ENCODE measurements at regions not wholly inside any gene's neighbourhood (a gene's known extent, or its start where the extent isn't known, plus 50 kb on each side); places are given as distances from the start of the nearest gene placed in this dataset.

DNA sequence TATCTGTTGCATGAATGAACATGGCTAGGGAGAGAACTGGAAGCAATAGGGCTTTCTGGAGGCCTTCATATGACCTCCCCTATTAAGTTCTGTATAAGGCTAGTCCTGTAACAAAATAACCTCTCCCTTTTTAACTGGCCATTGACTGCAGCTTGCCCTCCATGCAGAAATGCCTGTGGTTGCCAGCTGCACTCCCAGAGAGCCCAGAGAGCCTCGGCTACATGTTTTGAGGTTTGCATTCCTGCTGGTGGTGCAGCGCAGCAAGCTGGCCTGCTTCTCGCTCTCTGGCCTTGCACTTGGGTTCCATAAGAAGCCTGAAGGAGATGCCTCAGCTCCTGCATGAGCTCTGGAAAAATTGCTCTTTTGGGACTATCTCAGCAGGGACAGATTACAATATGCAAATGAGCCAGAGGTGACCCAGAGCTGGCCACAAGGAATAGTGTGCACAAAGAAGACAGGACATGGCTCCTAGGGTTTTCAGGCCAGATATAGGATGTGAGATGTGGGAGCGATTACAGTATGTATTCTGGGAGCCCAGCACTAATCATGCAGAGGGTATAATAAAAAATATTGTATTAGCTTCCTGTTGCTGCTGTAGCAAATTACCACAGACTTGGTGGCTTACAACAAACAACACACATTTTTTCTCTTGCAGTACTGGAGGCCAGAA, 186.7 kb downstream of the INSIG2 start:
- TF ChIP-seq ZNF274 (IDR thresholded peaks at IDR 0.05; ENCODE audit: low read depth, low read length), result no peak
- H3K4me3 ChIP-seq (ENCODE audit: low read length), result no peak overlapping the region

- H3K4me3 ChIP-seq (ENCODE audit: low read length), result no peak overlapping the region
- TF ChIP-seq ZNF274 (IDR thresholded peaks at IDR 0.05; ENCODE audit: low read depth, low read length), result no peak
Observed at GRCh38 chr2:118272391-118272790, 184.1 kb downstream of the INSIG2 start.

DNA sequence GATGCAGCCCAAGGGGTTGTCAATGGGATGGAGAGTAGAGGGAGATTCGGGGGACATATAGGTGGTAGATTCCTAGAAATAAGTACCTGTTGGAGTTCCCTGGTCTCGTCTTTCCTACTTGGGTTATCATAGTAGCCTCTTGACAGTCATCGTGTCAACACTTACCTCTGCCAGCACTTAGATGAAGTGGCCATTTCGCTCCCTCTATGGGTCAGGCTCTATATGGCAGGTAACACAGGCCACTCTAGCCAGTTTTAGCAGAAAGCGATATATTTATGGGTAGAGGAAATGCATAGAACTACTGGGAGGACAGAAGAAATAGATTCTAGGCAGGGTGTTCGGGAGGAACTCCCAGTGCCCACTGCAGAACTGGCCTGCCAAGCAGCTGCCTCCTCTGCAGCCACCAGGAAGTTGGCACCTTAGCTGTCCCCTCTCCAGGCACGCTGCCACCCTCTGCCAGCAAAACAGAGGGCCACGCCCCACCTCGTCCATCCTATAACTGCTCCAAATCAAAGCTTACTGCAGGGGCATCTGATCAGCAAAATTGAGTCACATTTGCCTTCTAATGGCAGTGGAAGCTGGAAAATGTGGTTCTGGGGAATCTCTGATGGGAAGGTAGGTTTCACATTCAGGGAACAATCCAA, 181.3 kb downstream of the INSIG2 start:
- H3K4me3 ChIP-seq (ENCODE audit: low read length), result no peak overlapping the region
- TF ChIP-seq ZNF274 (IDR thresholded peaks at IDR 0.05; ENCODE audit: low read depth, low read length), result no peak

- H3K4me3 ChIP-seq (ENCODE audit: low read length), result no peak overlapping the region
- TF ChIP-seq ZNF274 (IDR thresholded peaks at IDR 0.05; ENCODE audit: low read depth, low read length), result no peak
Observed at GRCh38 chr2:118268268-118268667, 180.0 kb downstream of the INSIG2 start.

DNA sequence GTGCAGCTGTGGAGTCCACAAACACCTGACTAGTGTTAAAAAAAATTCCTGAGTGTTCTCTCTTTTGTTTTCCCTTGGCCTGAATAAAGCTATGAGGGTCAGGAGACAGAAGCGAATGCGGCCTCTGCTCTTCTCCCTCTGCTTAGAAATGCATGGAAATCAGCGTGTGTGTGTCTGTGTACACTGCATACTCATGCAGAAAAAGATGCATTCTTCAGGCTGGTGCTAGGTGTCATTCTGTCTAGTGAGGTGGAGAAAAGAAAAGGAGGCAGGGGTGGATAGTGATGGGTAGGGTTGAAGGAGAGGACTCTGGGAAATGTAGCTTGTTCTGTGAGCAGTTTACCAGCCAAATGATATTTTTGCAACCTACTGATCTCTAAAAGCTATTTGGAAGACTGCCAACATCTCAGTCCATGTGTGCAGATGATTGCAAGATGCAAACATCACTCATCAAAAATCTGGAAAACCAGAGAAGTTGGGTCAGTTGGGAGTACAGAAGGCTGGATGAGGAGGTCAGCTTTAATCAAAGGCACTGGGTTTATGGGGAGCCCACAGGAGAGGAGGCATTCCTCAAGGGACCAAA, 177.7 kb downstream of the INSIG2 start:
- no peak for TF ChIP-seq ZNF274 (IDR thresholded peaks at IDR 0.05; ENCODE audit: low read depth, low read length)
- no peak overlapping the region for H3K4me3 ChIP-seq (ENCODE audit: low read length)

DNA sequence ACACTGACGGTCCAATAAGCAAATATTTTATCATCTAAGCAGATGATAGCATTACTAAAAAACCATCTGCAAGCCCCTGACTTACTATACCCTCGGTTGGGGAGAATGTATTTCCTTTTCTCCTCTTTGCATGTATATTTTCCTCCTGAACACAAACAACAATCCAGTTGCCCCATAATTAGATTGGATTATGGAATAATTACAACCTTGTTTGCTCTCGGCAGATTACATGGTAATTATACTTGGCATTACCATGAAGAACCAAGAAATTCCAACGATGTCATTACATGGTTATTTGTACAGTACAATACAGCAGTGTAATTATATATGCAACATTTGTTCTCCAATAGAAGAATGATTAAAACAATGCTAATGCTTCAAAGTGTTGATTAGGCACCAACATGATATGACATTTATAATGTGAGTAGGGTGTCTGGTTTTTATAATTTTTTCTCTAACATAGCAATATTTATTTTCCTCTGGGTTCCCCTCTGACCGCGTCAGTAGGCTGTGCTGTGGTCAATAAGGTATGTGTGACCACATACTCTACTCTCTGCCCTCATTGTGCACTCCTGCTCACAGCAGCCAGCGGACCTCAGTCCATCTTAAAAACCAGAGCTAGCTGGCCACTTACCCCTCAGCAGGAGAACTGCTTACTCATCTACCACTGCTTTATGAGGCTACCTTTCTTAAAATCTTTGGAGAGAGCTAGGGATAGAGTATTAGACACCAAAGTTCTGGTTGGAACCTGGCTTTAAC, 176.1 kb downstream of the INSIG2 start:
- TF ChIP-seq ZNF274 (IDR thresholded peaks at IDR 0.05; ENCODE audit: low read depth, low read length), result no peak
- no peak overlapping the region for H3K4me3 ChIP-seq (ENCODE audit: low read length)

DNA sequence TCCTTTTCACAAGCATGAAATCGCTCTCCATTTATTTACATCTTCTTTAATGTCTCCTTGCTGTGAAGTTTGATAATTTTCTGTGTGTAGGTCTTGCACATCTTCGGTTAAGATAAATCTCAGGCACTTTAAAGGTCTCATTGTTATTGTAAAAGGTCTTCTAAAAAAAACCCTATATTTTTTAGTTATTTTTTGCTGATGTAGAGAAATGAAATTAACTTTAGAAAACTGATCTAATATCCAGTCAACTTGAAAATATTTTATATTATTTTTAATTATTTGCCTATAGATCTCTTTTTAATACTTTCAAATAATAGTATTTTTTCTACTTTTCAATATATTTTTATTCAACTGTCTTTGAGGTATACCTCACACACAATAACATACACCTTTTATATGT, 169.4 kb downstream of the INSIG2 start:
- no peak for TF ChIP-seq ZNF274 (IDR thresholded peaks at IDR 0.05; ENCODE audit: low read depth, low read length)
- no peak overlapping the region for H3K4me3 ChIP-seq (ENCODE audit: low read length)

DNA sequence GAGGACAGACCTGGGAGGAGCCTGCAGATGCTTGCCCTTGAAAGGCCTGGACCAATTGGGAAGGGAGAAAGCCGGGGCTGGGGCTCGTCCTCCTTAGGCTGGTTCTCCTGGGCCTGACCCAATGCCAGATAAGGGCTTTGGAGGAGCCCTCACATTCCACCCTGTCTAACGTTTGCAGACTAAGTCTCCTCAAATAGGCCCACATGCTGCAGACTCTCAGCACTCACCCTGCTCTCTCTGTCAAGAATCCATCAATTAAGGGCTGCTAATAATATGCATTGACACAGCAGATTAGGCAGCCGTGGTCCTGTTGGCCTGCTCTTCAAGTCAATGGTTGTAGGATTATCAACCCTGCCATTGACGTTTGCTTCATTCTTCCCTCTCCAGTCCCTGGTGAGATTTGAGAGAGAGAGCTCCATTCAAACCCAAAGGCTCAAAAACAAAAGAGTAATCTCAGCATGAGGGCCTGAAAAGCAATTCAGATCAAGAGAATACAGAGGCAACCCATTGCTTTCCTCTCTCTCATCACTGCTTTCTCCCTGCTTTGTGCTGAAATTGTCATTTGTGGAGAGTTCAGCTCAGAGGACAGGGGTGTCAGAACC, 167.6 kb downstream of the INSIG2 start:
- TF ChIP-seq ZNF274 (IDR thresholded peaks at IDR 0.05; ENCODE audit: low read depth, low read length), result no peak
- no peak overlapping the region for H3K4me3 ChIP-seq (ENCODE audit: low read length)

- H3K4me3 ChIP-seq (ENCODE audit: low read length), result no peak overlapping the region
- no peak for TF ChIP-seq ZNF274 (IDR thresholded peaks at IDR 0.05; ENCODE audit: low read depth, low read length)
Observed at GRCh38 chr2:118255301-118255700, 167.0 kb downstream of the INSIG2 start.

- no peak for TF ChIP-seq ZNF274 (IDR thresholded peaks at IDR 0.05; ENCODE audit: low read depth, low read length)
- no peak overlapping the region for H3K4me3 ChIP-seq (ENCODE audit: low read length)
Observed at GRCh38 chr2:118254116-118254515, 165.8 kb downstream of the INSIG2 start.

DNA sequence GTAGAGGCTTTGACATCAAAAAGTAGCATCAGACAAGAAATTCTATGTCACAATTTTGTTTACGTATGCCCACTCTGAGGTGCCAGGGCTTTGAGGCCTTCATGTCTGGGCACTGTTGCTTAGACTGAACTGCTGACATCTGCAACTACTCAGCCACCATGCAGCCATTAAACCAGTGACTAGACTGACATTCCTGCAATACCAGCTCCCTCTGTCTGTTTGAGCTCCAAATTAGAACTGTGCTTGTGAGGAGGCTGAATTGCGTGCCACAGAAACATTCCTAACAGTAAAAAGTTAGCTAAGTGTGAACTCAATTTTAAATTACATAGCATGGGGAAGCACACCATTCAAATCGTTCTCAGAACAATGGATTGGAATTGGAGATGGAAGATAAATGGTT, 163.2 kb downstream of the INSIG2 start:
- TF ChIP-seq ZNF274 (IDR thresholded peaks at IDR 0.05; ENCODE audit: low read depth, low read length), result no peak
- H3K4me3 ChIP-seq (ENCODE audit: low read length), result no peak overlapping the region

GRCh38 chr2:118250463-118250862, 162.2 kb downstream of the INSIG2 start:
- TF ChIP-seq ZNF274 (IDR thresholded peaks at IDR 0.05; ENCODE audit: low read depth, low read length), result no peak
- H3K4me3 ChIP-seq (ENCODE audit: low read length), result no peak overlapping the region

DNA sequence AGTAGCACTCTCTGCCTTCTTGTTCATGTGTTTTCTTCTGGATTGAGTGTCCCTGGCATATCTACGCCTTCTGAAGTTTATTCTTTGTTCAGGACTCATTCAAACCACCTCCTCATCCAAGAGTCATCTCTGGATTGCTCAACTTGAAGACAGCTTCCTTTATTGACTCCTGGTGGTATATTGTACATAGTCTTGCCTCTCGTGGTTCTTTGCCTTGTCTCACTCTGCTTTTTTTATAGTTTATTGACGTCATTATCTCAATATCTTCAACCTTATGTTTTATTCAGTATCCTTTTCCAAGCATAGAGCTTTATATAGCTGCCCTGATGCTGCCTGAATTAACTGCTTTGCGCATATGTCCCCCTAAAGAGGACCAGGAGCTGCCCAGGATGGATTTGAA, 161.7 kb downstream of the INSIG2 start:
- no peak overlapping the region for H3K4me3 ChIP-seq (ENCODE audit: low read length)
- TF ChIP-seq ZNF274 (IDR thresholded peaks at IDR 0.05; ENCODE audit: low read depth, low read length), result no peak

DNA sequence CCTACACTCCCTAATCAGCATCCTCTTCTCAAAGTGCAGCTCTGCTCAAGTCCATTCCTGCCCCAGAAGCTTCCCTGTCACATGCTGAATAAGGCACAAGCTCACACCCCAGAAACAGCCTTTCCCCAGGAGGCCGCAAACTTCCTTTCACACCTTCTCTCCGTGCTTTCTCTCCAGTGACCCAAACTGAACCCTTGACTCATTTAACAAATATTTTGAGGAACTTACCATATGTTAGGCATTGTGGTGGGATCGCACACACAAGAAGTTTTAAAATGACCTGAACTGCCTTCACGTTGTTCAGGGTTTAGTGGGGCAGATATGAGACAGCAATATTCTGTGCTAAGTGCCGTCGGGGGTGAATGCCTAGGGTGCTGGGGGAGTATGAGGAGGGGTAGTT, 161.3 kb downstream of the INSIG2 start:
- no peak for TF ChIP-seq ZNF274 (IDR thresholded peaks at IDR 0.05; ENCODE audit: low read depth, low read length)
- no peak overlapping the region for H3K4me3 ChIP-seq (ENCODE audit: low read length)

All from GM08714 (cell line).